Epidermal melanocyte (primary cell): ENCODE measurements at regions not wholly inside any gene's neighbourhood (a gene's known extent, or its start where the extent isn't known, plus 50 kb on each side); places are given as distances from the start of the nearest gene placed in this dataset.

Source experiments
- DNase-seq: peaks from one replicate; pipeline ENCODE4 v3.0.0; 2011; ENCODE audit warnings: low spot score; ENCODE audit not compliant: insufficient read length

DNA sequence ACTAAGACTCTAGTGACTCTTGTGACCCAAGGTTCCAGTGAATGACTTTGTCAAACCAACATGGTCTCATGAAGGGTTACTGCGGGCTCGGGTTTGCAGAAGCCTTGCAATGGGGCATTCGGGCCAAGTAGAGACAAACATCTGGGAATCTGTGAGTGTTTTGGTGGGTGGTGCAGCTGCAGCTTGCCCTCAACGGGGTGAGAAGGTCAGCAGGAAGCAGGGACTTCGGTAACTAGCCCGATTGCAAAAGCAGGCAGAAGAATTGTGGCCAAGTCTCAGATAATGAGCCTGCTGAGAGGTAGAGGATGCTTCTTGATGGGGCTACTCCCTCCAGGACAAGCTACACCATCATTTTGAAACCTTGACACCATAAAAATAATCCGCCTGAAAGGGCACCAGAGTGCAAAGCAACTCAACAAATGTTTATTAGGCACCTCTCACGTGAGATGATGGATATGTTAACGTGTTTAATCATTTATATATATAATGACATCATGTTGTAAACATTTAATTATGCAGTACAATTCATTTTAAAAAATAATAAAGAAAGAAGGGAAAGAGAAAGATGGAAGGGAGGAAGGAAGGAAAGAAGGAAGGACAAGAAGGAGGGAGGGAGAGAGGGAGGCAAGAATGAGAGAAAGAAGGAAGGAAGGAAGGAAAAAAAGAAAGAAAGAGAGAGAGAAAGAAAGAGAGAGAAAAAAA, 263.9 kb upstream of the IGF1R start:
- no peak for DNase-seq

DNA sequence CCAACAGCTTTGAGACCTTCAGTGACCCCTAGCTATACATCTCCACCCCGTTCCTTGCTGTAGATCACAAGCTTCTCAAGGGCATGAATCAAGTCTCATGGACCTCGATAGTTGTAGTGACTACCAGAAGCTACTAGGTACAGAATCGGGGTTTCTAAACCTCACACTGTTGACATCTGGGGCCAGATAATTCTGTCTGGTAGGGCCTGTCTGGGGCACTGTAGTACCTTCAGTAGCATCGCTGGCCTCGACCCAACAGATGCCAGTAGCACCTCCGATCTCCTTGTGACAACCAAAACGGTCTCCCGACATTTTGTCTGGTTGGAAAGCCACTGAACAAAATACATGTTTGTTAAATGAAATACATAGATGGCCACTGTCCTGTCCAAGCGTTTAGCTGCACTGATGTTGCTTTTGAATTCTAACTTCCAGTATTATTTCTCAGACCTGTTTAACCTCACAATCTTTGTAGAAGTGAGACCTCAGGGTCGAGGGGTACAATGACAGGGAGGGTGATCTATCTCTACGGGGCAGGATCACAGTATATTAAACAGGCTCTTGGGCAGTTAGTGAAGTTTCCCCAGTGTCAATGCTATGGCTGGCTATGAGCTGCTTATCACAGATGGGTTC, 262.5 kb upstream of the IGF1R start:
- DNase-seq: no peak

DNA sequence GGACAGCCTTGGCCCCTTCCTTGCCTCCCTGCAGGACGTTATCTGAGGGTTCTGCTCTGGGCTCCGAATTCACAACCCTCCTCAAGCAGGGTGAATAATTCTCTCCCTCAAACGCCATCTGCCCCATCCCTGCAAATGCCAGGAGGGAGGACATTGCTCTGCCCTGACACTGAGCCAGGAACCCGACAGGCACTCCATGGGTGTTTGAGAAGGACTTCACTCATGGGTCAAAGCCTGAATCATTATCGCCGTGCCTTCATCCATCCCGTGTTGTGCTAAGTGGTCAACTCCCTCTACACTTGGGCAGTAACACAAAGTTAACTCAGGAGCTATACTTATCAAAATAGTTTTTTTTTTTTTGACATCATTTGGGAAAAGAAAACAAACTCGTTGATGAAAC, 261.8 kb upstream of the IGF1R start:
- no peak for DNase-seq

DNA sequence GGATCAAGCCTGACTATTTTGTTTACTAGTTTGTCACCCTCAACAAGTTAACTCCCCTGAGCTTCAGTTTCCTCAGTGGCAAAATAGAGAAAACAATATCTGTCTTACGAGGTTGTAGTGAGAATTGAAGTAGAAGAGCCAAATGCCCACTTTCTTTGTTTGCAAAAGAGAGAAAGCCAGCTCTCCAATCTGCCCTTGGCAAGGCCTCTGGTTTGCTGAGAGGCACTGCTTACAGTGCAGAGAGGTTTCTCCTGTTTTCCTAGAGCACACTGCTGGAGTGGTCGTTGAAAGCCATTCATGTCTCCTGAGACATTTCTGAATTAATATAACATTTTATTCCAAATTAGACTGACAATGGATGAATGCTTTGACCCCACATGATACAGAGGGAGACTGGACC, 260.5 kb upstream of the IGF1R start:
- DNase-seq: no peak

DNA sequence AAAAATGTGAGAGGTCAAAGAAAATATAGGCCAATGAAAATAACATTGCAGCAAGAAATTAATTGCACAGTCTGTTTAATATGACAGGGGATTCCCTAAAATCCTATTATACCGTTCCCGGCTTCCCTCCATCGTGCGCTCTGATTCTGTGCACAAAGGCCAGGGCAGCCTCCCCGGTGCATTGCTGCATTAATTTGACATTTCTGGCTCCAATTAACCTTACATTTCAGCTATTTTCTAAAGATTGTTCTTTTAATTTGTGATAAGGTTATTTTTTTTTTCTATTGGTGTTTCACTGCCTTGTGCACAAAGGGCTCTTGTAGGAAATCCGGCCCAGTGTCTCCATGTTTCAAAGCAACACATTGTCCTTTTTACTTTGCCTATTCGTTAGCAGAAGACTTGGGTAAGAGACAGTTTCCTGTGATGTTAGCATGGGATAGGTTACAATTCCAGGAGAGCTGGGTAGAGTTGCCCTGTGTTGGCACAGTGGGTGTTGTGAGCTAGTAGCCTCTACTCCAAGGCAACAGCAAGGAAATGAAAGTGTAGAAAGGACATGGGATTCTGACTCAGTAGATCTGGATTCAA, 257.3 kb upstream of the IGF1R start:
- no peak for DNase-seq

DNA sequence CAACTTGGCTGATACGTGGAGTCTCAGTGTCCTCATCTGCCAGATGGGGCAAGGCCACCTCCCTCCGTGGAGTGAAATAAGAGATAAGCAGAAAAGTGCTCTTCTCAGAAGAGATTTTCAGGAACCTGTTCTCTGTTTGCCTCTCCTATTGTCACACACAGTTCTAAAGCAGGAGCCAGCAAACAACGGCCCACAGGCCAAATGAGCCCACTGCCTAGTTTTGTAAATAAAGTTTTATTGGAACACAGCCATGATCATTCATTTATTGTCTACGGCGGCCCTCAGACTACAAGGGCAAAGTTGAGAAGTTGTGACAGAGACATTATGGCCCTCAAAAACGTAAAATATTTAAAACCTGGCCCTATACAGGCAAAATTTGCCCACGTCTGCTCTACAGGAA, 256.8 kb upstream of the IGF1R start:
- DNase-seq: no peak

DNA sequence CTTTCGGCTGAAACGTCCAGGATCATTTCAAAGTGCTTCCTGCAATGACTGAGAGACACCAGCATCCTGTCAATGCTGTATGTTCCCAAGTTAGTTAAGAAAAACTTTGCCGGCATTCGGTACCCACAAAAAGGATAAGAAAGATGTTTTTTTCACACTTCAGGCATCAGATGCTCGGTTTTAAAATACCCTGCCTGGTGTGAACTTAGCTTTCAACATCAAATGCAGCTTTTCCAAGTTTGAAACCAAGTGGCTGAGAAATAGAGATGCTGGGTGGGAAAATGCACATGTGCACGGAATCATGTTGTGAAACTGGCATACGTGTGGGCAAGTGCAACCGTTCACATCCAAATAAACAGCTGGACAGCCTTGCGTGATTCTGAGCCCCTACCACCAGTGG, 254.9 kb upstream of the IGF1R start:
- no peak for DNase-seq

DNA sequence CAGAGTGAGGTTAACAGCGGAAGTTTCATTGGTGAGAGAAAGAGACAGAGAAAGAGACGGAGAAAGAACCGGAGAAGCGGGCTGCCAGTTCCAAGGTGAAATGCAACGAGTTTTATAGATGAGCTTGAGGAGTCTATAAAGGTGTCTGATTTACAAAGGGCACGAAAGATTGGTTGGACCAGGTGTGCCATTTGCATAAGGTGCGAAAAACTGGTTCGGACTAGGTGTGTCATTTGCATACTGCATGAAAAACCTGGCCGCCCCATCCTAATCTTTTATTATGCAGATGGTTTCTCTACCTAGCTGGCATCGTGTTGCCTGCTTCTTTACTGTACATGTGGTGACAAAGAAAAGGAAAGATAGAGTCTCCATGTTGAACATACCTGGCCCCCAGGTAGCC, 253.8 kb upstream of the IGF1R start:
- DNase-seq: no peak

DNA sequence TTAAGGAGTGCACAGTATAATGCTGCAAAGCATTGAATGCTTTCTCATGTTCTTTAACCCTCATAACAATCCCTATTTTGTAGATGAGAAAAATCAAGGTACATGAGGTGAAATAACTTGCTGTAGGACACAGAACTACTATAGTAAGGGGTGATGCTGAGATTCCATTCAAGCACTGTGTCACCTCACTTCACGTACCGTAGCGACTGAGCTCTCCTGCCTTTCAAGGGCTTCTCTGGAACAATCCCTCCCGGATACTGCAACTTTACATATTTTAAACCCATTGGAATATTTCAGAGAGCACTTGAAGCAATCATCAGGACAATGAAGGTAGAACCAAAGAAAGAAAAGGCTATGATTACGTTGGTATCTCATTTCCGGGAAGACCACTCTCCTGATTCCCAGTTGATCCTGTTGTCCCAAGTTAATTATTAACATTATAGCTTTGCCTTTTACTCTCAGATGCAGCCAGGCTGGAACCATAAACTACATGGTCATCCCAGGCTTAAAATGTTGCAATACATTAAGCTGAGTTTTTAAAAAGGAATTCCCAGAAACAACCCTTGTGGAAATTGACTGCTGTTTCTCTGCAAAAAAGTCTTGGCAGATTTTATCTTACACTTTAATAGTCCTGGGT, 252.2 kb upstream of the IGF1R start:
- DNase-seq: no peak

DNA sequence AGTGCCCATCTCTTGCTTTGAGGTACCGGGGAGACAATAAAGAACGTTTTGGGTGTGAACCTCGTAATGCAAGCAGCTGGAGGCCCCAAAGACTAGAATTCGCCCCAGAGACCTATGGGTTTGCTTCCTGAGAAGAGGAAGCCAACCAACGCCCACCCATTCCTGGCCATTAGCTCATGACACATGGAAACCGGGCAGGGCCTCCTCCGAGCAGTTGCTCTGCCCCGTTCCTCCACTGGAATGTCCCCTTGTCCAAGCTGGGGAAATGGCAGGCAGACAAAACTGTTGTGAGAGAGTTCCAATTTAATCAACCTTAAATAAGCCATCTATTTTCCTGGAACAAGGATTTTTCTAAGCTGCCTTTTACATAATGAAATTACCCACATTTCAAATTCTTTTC, 250.9 kb upstream of the IGF1R start:
- DNase-seq: no peak

DNA sequence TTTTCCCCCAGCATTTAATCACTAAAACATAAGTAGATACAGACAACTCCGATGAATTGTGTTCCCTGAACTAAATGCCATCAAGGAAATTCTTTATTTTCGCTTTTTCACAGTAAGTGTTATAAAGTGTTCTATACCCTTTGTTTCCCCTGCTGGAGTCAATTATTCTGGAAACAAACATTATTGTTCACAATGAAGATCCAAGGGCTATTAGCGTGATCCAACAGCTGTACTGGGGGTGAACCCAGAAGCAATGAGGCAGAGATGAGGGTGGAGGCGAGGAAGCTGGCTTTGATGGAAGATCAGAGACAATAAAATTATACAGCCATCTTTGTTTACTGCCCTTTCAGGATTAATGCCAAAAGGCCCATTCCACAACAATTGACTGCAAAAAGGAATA, 250.3 kb upstream of the IGF1R start:
- no peak for DNase-seq

DNA sequence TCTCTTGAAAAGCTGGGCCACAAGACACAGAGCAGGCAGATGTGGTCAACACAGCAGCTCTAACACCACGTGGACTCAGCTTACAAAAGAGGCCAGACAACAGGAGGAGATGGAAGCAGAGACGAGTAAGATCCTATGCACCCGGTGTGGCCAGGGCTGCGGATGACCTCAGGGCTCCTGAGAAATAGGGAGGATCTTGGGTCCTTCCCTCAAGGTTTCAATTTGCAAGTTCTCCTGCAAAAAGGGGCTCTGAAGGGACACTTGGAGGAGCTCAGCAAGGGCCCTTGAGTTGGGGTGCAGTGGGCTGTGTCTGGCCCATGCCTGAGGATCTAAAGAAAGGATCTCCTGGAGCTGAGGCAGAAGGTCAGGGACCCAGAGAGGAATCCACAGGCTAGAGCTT, 249.5 kb upstream of the IGF1R start:
- no peak for DNase-seq

DNA sequence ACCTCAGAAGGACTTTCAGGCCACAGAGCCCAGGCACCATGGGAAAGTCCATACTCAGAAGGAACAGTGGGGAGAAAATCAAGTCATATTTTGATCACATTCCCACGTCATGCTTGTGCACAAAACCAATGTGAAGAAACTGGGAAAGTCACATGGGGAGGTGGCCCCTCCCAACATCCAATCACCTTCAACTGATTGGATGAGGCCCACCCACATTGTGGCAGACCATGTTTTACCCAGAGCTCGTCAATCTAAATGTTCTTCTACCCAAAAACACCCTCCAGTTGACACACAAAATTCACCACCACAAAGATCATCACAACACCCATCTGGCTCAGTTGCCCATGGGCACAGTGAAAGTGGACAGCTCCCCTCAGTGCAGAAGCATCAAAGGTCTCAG, 248.2 kb upstream of the IGF1R start:
- DNase-seq: no peak

DNA sequence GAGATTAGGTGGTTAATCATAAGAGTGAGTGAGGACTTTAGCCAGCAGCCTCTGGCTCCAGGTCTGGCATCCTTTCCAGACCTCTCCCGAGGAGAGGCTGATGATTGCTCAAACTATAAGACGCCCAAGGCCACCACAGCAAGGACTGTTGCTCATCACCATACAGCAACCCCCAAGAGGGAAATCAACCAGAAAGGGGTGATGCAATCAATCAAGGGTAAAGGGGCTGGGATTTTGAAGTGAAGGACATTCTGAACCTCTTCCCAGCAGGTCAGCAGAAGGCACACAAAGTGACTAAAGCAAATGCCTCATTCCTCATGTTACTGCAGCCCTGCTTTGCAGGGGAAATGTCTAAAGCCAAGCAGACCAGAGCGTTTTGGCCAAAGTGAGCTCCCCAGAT, 247.3 kb upstream of the IGF1R start:
- no peak for DNase-seq

DNA sequence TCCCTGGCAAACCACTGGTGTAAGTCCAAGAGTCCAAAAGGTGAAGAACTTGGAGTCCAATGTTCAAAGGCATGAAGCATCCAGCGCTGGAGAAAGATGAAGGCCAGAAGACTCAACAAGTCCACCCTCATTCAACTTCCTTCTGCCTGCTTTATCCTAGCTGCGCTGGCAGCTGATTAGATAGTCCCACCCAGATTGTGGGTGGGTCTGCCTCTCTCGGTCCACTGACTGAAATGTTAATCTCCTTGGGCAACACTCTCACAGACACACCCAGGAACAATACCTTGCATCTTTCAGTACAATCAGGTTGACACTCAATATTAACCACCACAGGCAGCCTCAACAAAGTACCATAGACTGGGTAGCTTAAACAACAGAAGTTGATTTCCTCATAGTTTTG, 245.9 kb upstream of the IGF1R start:
- no peak for DNase-seq

DNA sequence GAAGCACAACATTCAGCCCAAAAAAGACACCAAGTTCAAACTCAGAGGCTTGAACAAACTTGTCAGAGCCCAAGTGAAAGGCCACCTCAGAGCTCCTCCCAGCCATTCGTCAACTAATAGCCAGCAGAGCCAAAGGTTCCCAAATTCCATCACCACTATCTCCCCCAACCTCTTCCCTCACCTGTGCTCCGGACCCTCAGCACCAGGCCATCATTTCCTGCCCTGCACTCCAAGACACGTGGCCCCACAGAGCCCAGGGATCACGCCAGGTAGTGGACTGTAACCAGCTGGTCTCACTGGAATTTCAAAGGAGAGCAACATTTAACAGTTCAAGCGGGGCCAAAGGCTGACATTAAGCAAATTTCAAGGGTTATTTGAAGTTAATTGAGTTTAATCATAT, 245.2 kb upstream of the IGF1R start:
- no peak for DNase-seq

DNA sequence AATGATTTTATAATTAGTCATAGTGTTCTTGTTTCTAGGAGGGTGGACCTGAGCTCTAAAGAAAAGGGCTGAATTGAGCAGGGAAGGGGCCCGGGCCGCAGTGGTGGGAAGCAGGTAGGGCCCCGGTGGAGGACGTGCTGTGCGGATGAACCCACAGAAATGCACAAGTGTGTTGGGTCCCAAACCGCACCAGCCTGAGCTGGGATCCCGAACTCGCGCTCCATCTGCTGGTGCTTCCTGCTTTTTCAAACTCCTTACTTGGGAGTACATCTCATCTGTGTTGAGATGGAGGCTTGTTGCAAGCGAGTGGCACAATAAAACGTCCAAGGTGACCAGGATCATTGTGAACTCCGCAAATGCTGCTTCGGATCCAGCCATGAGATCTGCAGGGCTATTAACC, 244.8 kb upstream of the IGF1R start:
- no peak for DNase-seq

DNA sequence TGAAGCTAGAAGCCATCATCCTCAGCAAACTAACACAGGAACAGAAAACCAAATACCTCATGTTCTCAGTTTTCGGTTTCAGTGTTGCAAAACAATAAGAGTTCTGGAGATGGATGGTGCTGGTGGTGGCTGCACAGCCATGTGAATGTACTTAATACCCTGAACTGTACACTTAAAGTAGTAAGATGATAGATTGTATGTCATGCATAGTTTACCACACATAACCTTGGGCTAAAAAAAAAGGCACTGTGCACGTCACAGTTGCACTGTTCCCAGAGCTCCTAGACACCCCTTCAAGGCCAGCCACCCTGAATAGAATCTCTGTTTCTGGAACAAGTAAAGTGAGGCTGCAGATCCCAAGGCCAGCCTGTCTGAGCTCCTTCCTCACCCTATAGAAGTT, 243.3 kb upstream of the IGF1R start:
- peak; percentile 27 for DNase-seq

DNA sequence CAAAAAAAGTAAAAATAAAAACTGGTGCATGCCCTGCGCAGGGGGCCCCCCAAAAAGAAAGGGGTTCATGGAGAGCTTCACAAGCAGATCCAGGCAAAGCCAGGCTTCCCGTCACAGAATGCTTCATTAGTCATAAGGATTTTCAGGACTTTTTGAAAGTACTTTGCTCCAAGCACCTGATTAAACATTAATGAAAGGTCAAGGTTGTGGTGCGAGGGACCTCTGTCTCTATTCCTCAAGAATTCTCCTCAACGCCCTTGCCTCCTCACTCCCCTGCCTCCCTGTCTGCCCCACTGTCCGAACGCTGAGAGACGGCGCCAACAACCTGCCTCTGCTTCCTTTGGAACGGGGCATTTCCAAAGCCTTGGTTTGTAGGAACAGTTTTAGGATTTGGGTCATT, 240.1 kb upstream of the IGF1R start:
- DNase-seq: no peak

DNA sequence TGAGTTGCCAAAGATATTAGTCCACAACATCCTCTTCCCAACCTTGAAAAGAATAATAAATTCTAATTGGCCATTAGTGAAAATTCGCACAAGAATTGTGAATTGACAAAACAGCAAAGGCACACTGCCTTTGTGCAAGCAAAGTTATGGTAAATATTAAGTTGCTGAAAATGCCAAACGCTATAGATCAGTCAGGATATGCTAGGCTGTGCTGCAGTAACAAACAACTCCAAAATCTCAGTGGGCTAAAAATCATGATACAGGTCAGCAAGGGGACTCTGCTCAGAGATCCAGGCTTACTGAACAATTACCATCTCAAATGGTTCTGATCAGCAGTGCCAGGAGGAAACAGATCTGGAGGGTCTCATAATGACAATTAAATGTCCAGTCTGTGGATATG, 238.0 kb upstream of the IGF1R start:
- DNase-seq: no peak

DNA sequence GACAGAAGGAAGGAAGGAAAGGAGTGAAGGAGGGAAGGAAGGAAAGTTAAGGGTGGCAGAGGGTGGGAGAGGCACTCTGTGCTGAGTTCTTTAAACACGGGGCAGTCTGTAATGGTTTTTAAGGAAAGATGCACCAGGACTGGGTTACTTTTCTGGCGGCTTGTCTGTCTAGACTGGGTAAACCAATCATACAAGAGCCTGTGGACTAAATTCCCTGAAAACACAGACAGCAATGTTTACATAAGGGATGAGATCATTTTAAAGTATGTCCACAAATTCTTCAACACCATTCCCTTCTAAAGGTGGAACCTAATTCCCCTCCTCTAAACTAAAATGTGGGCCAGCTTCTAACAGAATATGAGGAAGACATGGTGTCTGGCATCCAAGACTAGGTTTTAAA, 235.5 kb upstream of the IGF1R start:
- no peak for DNase-seq

DNA sequence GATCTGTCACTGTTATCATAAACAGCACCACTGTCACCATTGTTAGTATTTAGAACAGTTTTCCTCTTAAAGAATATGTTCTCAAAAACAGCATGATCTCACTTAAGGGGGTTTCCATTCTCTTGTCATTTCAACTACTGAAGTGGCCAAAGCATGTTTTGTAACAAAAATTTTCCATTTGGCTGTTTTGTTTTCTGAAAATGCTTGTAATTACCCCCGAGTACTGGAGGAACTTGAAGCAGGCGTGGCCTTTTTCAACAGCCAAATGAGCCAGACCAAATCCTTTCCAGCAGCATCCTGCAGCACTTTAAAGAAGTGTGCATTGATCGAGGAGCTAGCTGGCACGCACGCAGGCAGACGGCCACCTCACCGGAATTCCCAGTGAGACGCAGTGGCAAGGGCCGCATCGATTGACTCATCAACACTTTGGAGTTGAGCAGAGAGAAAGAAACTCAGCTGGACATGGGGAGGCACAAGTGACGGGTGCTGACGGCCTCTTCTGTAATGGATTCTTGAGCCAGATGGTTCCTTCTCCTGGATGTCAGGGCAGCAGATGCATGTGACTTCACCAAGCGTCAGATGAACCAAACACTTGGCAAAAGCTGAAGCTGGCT, 234.3 kb upstream of the IGF1R start:
- no peak for DNase-seq
